GM12891 (cell line): ENCODE measurements at regions not wholly inside any gene's neighbourhood (a gene's known extent, or its start where the extent isn't known, plus 50 kb on each side); places are given as distances from the start of the nearest gene placed in this dataset.
"Not testable (repeated sequence)": the region's sequence is repeated elsewhere in the genome, so short reads cannot be mapped to it uniquely, and the experiment has no call there.

ENCODE experiments used
- POLR2A ChIP-seq: IDR thresholded peaks from 2 replicates; pipeline ENCODE4 v1.6.1; 2011; ENCODE audit warnings: low read depth, low read length, control low read depth
- POLR2AphosphoS5 ChIP-seq: IDR thresholded peaks from 2 replicates; pipeline ENCODE4 v1.6.1; 2011; ENCODE audit warnings: low read depth, low read length, control low read depth
- SPI1 ChIP-seq: IDR thresholded peaks from 2 replicates; pipeline ENCODE4 v1.6.1; 2011; ENCODE audit warnings: low read depth, low read length, control low read depth
- TAF1 ChIP-seq: IDR thresholded peaks from 2 replicates; pipeline ENCODE4 v1.6.1; 2011; ENCODE audit warnings: low read depth, low read length, control low read depth

- TF ChIP-seq POLR2A, POLR2AphosphoS5, SPI1, TAF1: not testable (repeated sequence)
Measured at GRCh38 chrX:139003856-139004527, 292.5 kb upstream of the FGF13 start.
